GM19239 (cell line): ENCODE measurements at regions not wholly inside any gene's neighbourhood (a gene's known extent, or its start where the extent isn't known, plus 50 kb on each side); places are given as distances from the start of the nearest gene placed in this dataset.

Experiments
- DNase-seq: peaks from one replicate; pipeline ENCODE4 v3.0.0; 2011; ENCODE audit warnings: low spot score; ENCODE audit not compliant: insufficient read length
- FAIRE-seq: peaks from 2 replicates; lab custom pipeline; 2011; peaks lifted over from hg19 to GRCh38; lab: Jason Lieb, UNC

- FAIRE-seq (no peak), DNase-seq (no peak)
Measured at GRCh38 chr1:173128742-173129141, 78.0 kb upstream of the TNFSF18 start.

DNA sequence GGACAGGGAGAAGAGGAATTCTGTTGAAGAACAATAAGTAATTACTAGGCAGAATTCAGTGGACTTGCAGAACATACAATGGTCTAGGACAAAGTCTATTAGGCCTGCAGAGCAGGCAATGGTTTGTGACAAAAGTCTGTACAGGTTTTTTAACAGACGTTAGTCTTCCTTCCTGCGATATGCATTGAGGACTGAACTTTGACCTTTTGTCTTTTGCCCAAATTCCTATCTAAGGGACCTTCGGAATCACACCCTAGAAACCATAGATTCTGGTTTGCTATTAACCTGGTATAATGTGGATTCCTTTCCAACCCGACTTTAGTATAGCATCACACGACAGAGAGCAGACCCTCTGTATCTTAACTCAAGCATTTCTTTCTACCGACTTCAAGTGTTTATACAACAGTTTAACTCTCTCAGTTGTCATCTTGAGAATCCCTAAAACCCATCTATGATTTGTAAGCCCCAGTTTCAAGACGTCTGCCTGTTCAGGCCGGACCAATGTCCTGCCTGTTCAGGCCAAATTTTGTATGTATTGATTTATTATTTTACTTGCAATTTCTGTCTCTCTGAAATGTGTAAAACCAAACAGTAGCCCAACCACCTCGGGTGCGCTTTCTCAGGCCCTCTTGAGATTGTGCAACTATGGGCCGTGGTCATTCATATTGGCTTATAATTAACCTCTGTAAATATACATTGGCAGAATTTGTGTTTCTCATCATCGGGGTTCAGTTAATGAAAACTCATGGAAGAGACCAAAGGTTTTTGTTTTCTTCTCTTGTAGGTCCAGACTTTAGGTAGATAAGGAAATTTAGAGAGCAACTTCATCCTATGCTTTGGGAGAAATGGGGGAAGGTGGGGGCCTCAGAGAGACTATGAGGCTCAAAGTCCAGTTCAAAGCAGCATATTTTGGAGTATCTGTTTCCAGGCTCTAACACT, 76.9 kb upstream of the TNFSF18 start:
- FAIRE-seq = no peak
- no peak for DNase-seq

- no peak for FAIRE-seq
- DNase-seq = no peak
Measured at GRCh38 chr1:173126421-173126820, 75.7 kb upstream of the TNFSF18 start.

DNA sequence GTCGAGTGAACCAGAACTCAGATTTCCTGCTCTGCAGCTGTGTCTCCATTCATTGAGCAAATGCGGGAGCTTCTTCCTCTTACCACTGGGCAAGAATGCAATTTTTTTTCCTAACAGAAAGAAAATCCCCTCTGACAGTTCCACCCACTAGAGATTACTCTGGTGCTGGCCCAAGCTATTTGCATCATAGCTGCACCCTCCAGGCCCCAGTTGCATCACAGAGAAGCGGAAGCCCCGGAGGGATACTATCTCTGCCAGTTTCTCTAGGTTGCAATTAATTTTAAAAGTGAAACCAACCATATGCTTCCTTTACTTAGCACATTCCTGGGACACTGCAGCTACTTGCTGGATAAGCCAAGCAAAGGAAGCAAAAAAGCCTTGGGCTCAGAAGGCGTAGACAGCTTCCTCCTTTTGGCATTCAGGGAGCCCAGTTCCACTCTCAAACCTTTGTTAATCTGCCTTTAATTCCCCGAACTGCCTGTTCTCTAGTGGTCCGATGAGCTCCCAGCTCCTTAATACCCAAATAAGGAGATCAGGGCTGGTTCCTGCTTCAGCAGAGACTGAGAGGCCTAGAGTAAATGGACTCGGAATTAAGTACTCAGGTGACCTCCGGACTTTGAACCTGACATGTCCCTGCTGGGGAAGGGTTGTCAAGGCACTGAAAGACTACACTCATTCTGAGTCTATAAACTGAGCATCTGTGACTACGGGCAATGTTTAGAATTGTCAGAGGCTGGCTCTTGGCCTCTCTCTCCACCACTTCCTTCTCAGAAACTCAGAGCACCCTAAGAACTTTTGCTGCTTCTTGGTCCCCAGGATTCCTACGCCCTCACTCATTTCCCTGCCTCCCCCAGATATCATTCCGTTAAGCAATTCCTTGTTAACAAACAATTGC, 72.5 kb upstream of the TNFSF18 start:
- FAIRE-seq = no peak
- no peak for DNase-seq

DNA sequence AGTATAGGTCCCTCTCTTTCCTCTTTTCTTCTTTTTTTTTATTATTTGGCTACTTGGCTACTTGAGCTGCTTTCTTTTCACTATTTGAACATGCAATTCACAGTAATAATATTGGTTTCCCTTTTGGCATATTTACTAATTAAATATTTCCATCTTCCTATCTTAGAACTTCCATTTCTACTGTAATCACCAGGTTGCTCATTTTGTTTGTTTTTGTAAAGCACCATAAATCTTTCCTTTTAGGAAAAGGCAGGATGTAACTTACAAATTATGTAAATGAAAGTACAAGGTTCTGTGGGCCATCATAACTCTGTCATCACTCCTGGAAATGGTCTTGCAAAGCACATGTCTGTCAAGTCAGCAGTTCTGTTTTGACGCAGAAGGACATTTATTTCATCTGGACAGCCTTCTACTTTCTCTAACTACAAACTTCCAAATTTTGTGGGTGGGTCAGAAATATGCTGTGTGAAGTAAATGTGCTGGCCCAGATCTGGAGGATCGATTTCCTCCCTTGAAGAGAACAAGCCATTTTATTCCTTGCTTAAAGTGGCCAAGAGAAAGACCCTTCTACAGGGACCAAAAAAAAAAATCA, 71.7 kb upstream of the TNFSF18 start:
- no peak for FAIRE-seq
- DNase-seq = no peak

DNA sequence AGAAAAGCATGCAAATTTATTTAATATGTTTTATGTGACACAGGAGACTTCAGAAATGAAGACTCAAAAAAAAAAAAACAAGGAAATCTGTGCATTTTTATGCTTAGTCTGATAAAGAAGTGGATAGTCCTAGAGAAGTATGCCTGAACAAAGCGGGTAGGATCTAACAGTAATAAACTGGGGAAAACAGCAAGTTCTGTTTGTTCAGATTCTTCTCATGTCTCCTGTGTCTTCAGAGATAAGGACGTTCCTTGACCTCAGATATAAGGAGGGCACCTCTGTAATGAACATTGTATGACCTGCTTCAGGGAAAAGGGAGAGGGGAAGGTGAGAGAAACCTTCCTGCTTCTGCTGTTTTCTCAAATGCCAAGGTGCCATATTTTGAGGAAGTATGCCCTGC, 67.7 kb upstream of the TNFSF18 start:
- DNase-seq = no peak
- FAIRE-seq = no peak

DNA sequence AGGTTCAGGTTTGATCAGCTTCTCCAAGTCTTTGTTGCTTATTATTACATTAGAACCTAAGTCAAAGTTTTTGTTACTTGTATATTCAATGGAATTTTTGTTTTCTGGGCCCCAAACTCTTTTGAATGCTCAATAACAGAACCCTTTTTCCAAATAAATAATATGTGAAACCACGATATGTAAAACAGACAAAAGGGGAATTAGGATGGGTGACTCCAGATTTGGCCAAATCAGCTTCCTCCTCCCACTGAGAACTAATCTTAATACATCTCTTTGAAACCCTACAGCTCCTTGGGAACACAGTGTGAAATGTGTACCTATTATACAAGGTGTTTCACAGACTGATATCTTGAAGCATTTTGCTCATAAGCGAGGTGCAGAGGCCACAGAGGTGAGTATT, 67.0 kb upstream of the TNFSF18 start:
- FAIRE-seq (no peak), DNase-seq (no peak)

DNA sequence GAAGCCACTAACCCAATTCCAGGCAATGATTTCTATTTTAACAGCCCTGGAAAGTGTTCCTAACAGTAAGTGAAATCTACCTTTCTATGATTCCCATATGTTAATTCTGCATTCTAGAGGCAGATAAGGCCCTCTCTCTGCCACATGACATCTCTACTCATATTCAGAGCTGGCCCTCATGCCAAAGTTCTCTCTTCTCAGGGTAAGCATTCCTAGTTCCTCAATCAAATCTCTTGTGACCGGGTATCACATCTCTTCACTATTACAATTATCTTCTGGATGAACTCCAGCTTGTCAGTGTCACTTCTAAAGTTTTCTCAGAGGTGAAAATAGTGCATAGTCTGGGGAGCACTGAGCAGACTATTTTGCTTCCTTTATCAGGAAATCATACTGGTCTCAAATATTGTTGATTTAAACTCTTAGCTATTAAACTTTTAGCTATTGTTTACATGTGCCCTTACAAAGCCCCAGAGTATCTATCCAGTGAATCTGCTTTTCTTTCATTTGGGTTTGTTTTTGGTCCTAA, 66.4 kb upstream of the TNFSF18 start:
- DNase-seq (no peak), FAIRE-seq (no peak)

DNA sequence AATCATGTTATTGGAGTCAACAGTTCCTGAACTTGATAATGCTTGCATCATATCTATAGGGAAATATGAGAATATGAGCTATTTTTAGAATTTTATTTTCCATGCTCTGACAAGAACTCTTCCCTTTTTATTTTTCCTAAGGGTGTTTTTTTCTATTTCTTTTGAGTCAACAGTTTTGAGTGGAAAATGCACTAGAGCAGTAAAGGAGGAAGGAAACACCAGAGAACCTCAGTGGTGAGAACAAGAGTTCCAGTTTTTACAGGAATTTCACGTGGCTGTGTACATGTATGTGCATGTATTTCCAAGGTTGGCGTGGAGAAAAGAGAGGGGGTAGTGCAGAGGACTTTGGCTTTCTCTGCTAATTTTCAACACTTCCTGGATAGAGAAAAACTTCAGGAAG, 63.6 kb upstream of the TNFSF18 start:
- DNase-seq = no peak
- no peak for FAIRE-seq

GRCh38 chr1:173113015-173113741, 62.4 kb upstream of the TNFSF18 start:
- FAIRE-seq = no peak
- DNase-seq = no peak

GRCh38 chr1:173112129-173112528, 61.4 kb upstream of the TNFSF18 start:
- FAIRE-seq (peak; percentile 51), DNase-seq (no peak)

DNA sequence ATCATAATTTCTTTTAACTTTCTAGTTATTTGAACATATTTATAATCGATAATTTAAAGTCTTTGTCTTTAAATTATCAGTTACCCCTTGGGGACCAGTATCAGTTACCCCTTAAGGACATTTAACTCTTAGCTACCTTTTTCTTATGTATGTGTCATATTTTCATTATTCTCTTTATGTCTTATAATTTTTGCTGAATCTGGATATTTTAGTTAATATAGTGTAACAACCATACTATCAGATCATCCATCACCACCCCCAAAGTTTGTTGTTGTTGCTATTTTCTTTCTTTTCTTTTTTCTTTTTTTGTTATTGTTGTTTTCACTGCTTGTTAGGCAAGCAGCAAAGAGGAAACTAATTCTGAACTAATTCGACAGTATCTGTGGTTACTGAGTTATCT, 57.0 kb upstream of the TNFSF18 start:
- DNase-seq = no peak
- no peak for FAIRE-seq

DNA sequence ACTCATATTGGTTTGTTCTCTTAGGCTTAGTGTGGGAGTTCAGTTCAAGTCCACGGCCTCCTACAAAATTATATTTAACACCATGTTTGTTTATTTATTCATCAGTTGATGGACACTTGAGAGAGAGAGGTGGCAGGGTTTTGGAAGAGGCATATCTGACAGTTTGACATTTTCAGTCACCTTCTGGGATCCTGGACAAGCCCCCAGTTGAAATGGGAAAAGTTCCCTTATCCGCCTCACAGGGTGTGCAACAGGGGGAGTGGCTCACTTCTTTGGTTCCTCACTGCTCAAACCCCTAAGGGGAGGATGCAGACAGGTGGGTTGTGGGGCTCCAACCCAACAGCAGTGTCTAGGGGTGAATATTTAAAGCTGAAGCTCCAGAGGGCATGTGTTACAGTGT, 52.3 kb upstream of the TNFSF18 start:
- no peak for FAIRE-seq
- DNase-seq = no peak

DNA sequence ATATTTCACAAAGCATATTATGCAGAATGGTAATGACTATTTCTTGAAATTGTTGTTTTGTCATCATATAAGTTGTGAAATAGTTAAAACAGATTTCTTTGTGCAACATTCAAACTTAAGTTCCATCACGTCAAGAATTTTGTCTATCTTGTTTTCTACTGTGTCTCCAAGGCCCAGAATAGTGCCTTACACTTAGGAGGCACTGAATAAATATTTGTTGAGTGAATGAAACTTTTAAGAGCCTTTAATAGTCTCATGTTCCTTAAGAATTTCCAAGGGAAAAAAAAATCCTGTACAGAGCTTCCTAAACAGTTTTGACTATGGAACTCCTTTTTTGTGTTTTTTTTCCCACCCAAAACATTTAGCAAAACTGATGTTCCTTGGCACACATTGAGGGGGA, 50.8 kb upstream of the TNFSF18 start:
- FAIRE-seq (no peak), DNase-seq (no peak)

DNA sequence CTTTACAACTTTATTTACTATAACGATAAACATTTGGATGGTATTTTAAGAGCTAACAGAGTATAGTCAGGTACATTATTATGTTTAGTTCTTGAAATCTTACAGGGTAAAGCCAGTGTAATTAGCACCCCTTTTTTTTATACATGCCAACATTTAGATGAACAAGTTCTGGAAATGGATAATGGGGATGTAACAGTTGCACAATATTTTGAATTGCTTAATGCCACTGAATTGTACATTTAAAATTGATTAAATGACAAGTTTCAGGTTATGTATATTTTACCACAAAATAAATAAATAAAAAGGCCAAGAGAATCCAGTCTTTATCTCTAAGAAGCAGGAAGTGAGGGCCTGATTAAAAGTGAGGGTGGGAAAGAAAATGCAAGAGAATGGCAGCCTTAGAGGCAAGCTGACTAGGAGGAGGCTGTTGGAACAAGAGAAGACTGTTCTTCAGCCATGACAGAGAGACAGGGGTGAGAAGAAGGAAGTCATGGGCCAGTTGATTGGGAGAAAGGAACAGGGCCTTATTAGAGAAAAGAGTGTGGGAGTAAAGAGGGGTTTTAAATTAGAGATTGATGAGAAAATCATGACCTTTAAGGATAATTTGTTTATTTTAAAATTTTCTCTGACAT, 49.9 kb upstream of the TNFSF18 start:
- DNase-seq = no peak

More for the DNA sequence above, 49.9 kb upstream of the TNFSF18 start:
- FAIRE-seq = no peak
